MCF 10A (cell line): ENCODE measurements at regions not wholly inside any gene's neighbourhood (a gene's known extent, or its start where the extent isn't known, plus 50 kb on each side); places are given as distances from the start of the nearest gene placed in this dataset.

Experiments
- BruUV-seq: library from RNA; stranded (reverse); fragments of 400-500 nt; replicated peaks from 2 replicates; lab custom pipeline; 2021; lab: Mats Ljungman, UMichigan
- CTCF ChIA-PET: fragments of 300-600 bp; sonication (Branson Sonifier 250); formaldehyde crosslinking; extraction: SDS; loops from one replicate; lab custom pipeline; 2021; ENCODE audit warnings: antibody characterized with exemption, inconsistent platforms; lab: Yijun Ruan, JAX
- POLR2A ChIA-PET: fragments of 300-600, 350-650 bp; sonication (Branson Sonifier 250); formaldehyde crosslinking; extraction: SDS; loops from one replicate; lab custom pipeline; 2020; ENCODE audit warnings: antibody characterized with exemption, inconsistent platforms; lab: Yijun Ruan, JAX
- DNase-seq: peaks from one replicate; pipeline ENCODE4 v3.0.0-alpha.2; 2018; ENCODE audit not compliant: unreplicated experiment
- H3K27ac Mint-ChIP-seq: one replicate; pipeline ENCODE4 v1.8.0; 2022; ENCODE audit warnings: mild to moderate bottlenecking, low read depth, mixed read lengths; ENCODE audit not compliant: unreplicated experiment
- H3K27me3 Mint-ChIP-seq: one replicate; pipeline ENCODE4 v1.8.0; 2022; ENCODE audit warnings: mixed read lengths; ENCODE audit not compliant: insufficient read depth, unreplicated experiment
- H3K36me3 Mint-ChIP-seq: one replicate; pipeline ENCODE4 v1.8.0; 2022; ENCODE audit warnings: mild to moderate bottlenecking, moderate library complexity, mixed read lengths; ENCODE audit not compliant: insufficient read depth, unreplicated experiment
- H3K4me1 Mint-ChIP-seq: one replicate; pipeline ENCODE4 v1.8.0; 2022; ENCODE audit warnings: mixed read lengths; ENCODE audit not compliant: insufficient read depth, unreplicated experiment
- H3K4me3 Mint-ChIP-seq: one replicate; pipeline ENCODE4 v1.8.0; 2022; ENCODE audit warnings: mild to moderate bottlenecking, moderate library complexity, mixed read lengths; ENCODE audit not compliant: unreplicated experiment
- H3K9me3 Mint-ChIP-seq: one replicate; pipeline ENCODE4 v1.8.0; 2022; ENCODE audit warnings: mixed read lengths; ENCODE audit not compliant: unreplicated experiment
- intact Hi-C: fragments of 100-400 bp; cut with micrococcal nuclease; formaldehyde crosslinking; loops from 2 replicates; pipeline ENCODE4 v1.14.1; 2022
- TF ChIP-seq, protein P1 (sequence below): fragments of 200-600 bp; IDR thresholded peaks from one replicate; pipeline ENCODE4 v1.8.0; 2022; ENCODE audit warnings: antibody characterized with exemption, mild to moderate bottlenecking; ENCODE audit not compliant: unreplicated experiment

DNA sequence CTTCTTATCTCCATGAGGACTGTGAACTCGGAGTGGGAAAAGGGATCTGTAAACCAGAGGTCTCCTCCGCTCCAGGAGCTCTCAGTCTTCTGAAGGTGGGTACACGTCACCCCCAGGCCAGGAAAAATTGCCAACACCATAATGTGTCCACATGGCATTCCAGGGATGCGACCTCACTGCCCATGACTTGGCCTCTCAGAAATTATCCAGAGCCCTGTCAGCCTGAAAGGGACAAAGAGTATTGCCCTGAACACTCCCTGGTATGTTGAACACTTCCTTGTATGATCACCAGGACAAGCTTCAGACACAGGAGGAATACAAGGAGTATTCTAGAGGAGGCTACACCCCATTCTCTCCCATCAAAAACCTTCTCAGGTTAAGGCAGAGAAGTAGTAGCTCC, 81.0 kb upstream of the SLC7A1 start:
- POLR2A ChIA-PET, result interaction anchor here (0.6 to 2.0 kb wide), 18 partner anchors 9 to 451 kb away, joined by 3 to 10 read pairs (median 4); partner anchors contain the start of gene SLC7A1
- DNase-seq, result no peak
- no TSS peak for BruUV-seq
- H3K9me3 Mint-ChIP-seq, result no peaks in the 10 kb centered on the region
- H3K4me1 Mint-ChIP-seq, result peaks cover 15% of the 10 kb centered on the region
- TF ChIP-seq, protein P1, sequence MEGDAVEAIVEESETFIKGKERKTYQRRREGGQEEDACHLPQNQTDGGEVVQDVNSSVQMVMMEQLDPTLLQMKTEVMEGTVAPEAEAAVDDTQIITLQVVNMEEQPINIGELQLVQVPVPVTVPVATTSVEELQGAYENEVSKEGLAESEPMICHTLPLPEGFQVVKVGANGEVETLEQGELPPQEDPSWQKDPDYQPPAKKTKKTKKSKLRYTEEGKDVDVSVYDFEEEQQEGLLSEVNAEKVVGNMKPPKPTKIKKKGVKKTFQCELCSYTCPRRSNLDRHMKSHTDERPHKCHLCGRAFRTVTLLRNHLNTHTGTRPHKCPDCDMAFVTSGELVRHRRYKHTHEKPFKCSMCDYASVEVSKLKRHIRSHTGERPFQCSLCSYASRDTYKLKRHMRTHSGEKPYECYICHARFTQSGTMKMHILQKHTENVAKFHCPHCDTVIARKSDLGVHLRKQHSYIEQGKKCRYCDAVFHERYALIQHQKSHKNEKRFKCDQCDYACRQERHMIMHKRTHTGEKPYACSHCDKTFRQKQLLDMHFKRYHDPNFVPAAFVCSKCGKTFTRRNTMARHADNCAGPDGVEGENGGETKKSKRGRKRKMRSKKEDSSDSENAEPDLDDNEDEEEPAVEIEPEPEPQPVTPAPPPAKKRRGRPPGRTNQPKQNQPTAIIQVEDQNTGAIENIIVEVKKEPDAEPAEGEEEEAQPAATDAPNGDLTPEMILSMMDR, result no peak
- intact Hi-C loops, result loop anchor here (5.0 kb wide), 1 partner anchor 79 kb away; the partner anchor contains the start of gene SLC7A1
- peak overlapping the region; percentile 64 for H3K4me3 Mint-ChIP-seq
- H3K36me3 Mint-ChIP-seq, result no peaks in the 10 kb centered on the region
- H3K27ac Mint-ChIP-seq, result peak overlapping the region; percentile 31
- H3K27me3 Mint-ChIP-seq, result peaks cover 4% of the 10 kb centered on the region
- CTCF ChIA-PET, result interaction anchor here (0.5 to 2.2 kb wide), 14 partner anchors 11 to 438 kb away, joined by 3 to 8 read pairs (median 3); no protein-coding TSS in a partner anchor

DNA sequence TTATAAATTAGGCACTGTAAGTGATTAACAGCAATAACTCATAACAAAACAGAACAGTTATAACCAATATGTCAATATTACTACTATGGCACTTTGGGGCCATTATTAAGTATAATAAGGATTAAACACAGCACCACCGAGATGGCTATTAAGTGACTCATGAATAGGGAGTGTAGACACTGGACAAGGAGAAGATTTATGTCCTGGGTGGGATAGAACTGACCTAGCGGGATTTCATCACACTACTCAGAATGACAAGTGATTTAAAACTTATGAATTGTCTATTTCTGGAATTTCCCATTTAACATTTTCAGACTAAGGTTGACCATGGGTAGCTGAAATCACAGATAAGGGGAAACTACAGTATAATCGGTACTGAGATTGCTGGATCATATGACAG, 79.0 kb upstream of the SLC7A1 start:
- no TSS peak for BruUV-seq
- DNase-seq, result no peak
- intact Hi-C loops, result no loop called here
- H3K4me3 Mint-ChIP-seq, result no peak overlapping the region
- H3K27ac Mint-ChIP-seq, result no peak overlapping the region
- no peaks in the 10 kb centered on the region for H3K9me3 Mint-ChIP-seq
- ChIA-PET POLR2A (no interaction called here), CTCF (no interaction called here)
- no peaks in the 10 kb centered on the region for H3K27me3 Mint-ChIP-seq
- no peaks in the 10 kb centered on the region for H3K36me3 Mint-ChIP-seq
- H3K4me1 Mint-ChIP-seq, result peaks cover 15% of the 10 kb centered on the region
- TF ChIP-seq, protein P1, result no peak

DNA sequence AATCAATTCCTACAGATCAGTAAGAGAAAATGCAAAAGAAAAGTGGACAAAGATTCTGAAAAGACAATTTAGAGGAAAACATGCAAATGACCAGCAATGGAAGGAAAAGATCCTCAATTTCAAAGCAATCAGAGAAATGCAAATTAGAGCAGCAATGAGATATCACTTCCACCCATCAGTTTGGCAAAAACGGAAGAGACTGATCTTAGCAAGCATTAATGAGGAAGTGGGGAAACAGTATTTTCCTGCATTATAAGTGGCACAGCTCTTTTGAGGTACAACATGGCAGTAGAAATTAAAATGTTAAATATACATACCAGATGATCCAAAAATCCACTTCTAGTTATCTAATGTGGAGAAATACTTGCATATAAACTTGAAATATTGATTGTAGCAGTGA, 69.1 kb upstream of the SLC7A1 start:
- TF ChIP-seq, protein P1, result no peak
- no TSS peak for BruUV-seq

DNA sequence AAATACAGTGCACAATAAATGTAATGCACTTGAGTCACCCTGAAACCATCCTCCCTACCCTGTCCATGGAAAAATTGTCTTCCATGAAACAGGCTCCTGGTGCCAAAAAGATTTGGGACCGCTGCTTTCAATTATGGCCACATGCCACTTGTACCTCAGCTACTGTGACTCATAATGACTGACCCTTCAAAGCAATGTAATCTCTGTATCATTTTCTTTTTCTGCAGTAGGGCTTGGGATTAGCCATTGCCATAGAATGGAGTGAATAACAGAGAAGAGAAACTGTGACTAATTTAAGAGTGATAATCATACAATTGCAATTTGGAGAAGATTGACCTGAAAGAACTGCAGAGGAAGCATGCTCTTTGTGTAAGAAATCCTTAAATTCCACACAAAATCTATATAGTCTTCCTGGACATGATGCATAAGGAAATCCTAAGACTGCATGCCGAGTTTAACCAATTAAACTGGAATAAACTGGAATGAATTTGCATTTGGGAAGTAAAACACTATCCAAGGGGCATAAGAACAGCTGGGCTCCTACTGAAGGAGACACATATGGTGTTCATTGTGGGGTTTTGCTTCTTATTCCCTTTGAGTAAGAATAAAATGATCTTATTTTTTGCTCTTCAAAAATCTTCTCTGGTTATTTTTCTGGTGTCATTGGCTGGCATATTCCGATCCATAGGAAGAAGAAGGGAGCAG, 59.5 kb upstream of the SLC7A1 start:
- no peak overlapping the region for H3K4me3 Mint-ChIP-seq
- H3K9me3 Mint-ChIP-seq, result peaks cover 8% of the 10 kb centered on the region
- intact Hi-C loops, result no loop called here
- ChIA-PET POLR2A (no interaction called here), CTCF (no interaction called here)
- BruUV-seq, result no TSS peak
- H3K4me1 Mint-ChIP-seq, result no peaks in the 10 kb centered on the region
- H3K27me3 Mint-ChIP-seq, result no peaks in the 10 kb centered on the region
- no peak overlapping the region for H3K27ac Mint-ChIP-seq
- DNase-seq, result no peak
- TF ChIP-seq, protein P1, result no peak
- no peaks in the 10 kb centered on the region for H3K36me3 Mint-ChIP-seq

More for the DNA sequence above, 69.1 kb upstream of the SLC7A1 start:
- H3K36me3 Mint-ChIP-seq, result no peaks in the 10 kb centered on the region
- H3K4me1 Mint-ChIP-seq, result no peaks in the 10 kb centered on the region
- peaks cover 55% of the 10 kb centered on the region for H3K27me3 Mint-ChIP-seq
- intact Hi-C loops, result no loop called here
- peaks cover 12% of the 10 kb centered on the region for H3K9me3 Mint-ChIP-seq
- no peak for DNase-seq
- H3K4me3 Mint-ChIP-seq, result no peak overlapping the region
- POLR2A ChIA-PET, result interaction anchor here (1.5 kb wide), 1 partner anchor 12 kb away, joined by 4 read pairs; no protein-coding TSS in a partner anchor
- no peak overlapping the region for H3K27ac Mint-ChIP-seq
- CTCF ChIA-PET, result no interaction called here
